IPS-18c (cell line): ENCODE measurements at regions not wholly inside any gene's neighbourhood (a gene's known extent, or its start where the extent isn't known, plus 50 kb on each side); places are given as distances from the start of the nearest gene placed in this dataset.

Experiments used
- H3K4me3 ChIP-seq: 2 replicates; pipeline ENCODE4 v1.7.0; 2013; ENCODE audit warnings: low read depth, mild to moderate bottlenecking, low read length, moderate library complexity; ENCODE audit not compliant: insufficient read depth
- H3K9me3 ChIP-seq: one replicate; pipeline ENCODE4 v1.6.1; 2013; ENCODE audit warnings: mild to moderate bottlenecking, low read length, moderate library complexity; ENCODE audit not compliant: control insufficient read depth, insufficient read depth

GRCh38 chr4:120454788-120455187 lies 388.1 kb upstream of the MAD2L1 start:
- Histone ChIP-seq H3K4me3 (no peak overlapping the region), H3K9me3 (no peaks in the 10 kb centered on the region)

- no peak overlapping the region for H3K4me3 ChIP-seq
- H3K9me3 ChIP-seq, result no peaks in the 10 kb centered on the region
These were observed 385.9 kb upstream of the MAD2L1 start for GRCh38 chr4:120452536-120452935.

GRCh38 chr4:120452001-120452400 lies 385.4 kb upstream of the MAD2L1 start:
- Histone ChIP-seq H3K9me3 (no peaks in the 10 kb centered on the region), H3K4me3 (no peak overlapping the region)

GRCh38 chr4:120447774-120448173 lies 381.1 kb upstream of the MAD2L1 start:
- no peak overlapping the region for H3K4me3 ChIP-seq
- no peaks in the 10 kb centered on the region for H3K9me3 ChIP-seq

- H3K4me3 ChIP-seq, result no peak overlapping the region
- H3K9me3 ChIP-seq, result no peaks in the 10 kb centered on the region
These were observed 379.5 kb upstream of the MAD2L1 start for GRCh38 chr4:120446051-120446567.

DNA sequence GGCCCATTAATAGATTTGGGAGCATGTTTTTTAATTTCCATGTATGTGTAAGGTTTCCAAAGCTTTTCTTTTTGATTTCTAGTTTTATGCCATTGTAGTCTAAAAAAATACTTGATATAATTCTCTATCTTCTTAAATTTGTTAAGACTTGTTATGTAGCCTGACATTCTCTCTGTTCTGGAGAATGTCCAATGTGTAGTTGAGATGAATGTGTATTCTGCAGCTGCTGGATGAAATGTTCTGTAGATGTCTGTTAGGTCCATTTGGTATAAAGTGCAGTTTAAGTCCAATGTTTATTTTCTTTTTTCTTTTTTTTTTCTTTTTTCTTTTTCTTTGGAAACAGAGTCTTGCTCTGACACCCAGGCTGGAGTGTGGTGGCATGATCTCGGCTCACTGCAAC lies 378.5 kb upstream of the MAD2L1 start:
- H3K4me3 ChIP-seq, result no peak overlapping the region

GRCh38 chr4:120443116-120443515 lies 376.5 kb upstream of the MAD2L1 start:
- no peak overlapping the region for H3K4me3 ChIP-seq

More for the DNA sequence above, 378.5 kb upstream of the MAD2L1 start:
- H3K9me3 ChIP-seq, result no peaks in the 10 kb centered on the region

DNA sequence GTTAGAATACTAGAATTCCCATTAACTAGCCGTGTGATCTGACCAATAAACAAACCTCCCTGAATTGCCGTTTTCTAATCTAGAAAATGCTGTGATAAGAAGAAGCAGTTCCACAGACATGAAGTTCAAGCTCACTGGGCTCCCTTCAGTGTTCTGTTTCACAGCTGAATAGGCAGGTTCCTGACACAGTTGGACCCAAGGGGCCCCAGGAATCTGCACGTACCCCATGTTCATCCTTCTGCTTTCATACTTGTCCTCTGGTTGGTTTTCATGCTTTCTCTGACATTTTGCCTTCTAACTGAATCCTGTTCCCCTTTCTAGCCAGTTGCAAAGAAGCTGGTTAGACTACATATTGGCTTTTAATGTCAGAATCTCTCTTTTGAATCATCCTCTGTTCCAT lies 374.1 kb upstream of the MAD2L1 start:
- H3K9me3 ChIP-seq, result no peaks in the 10 kb centered on the region
- H3K4me3 ChIP-seq, result no peak overlapping the region

More at GRCh38 chr4:120443116-120443515, 376.5 kb upstream of the MAD2L1 start:
- H3K9me3 ChIP-seq, result no peaks in the 10 kb centered on the region

DNA sequence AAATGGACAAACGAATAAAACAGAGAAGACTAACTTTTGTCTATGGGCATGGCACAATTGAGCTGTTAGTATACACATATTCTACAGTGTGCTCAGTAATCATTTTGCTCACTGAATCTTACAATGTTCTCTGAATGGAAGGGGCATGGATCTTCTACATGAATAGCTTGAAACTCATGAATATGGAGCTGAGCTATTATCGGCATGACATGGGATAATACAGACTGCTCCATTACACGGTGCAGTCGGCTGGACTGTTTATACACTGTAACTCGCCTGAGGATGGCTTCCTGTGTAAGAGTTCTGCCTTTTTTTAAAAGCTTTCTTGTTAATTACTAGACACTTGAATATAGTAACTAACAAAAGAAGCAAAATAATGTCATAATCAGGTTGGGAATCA lies 368.5 kb upstream of the MAD2L1 start:
- no peaks in the 10 kb centered on the region for H3K9me3 ChIP-seq
- no peak overlapping the region for H3K4me3 ChIP-seq

GRCh38 chr4:120434756-120435155 lies 368.1 kb upstream of the MAD2L1 start:
- Histone ChIP-seq H3K4me3 (no peak overlapping the region), H3K9me3 (no peaks in the 10 kb centered on the region)

DNA sequence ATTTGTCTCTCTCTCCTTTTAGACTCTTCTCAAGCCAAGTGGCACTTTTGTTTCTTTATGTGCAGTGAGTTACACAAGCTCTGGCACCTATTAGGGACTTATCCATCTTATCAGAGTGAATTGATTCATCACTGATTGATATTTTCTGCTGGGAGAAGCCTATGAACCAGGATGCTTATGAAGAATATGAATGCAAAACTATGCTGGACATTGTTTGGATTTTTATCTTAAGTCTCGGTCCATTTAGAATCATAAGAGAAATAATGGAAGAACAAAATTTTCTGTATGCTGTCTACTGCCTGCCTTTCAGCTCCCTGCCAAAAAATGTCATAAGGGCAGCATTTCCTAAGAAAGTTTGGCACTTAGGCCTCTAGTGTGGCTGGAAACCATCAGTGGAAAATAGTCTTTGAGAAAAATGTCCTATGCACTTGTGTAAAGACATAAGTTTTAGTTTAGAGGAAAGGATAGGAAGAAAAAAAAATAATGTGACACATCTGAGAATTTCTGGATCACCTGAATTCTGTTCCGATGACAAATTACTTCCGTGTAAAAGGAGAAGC lies 365.7 kb upstream of the MAD2L1 start:
- no peaks in the 10 kb centered on the region for H3K9me3 ChIP-seq
- H3K4me3 ChIP-seq, result no peak overlapping the region

- no peak overlapping the region for H3K4me3 ChIP-seq
- no peaks in the 10 kb centered on the region for H3K9me3 ChIP-seq
These were observed 364.5 kb upstream of the MAD2L1 start for GRCh38 chr4:120431180-120431579.

- H3K9me3 ChIP-seq, result peaks cover 5% of the 10 kb centered on the region
- H3K4me3 ChIP-seq, result no peak overlapping the region
These were observed 351.5 kb upstream of the MAD2L1 start for GRCh38 chr4:120418146-120418545.

GRCh38 chr4:120415896-120416295 lies 349.2 kb upstream of the MAD2L1 start:
- H3K4me3 ChIP-seq, result no peak overlapping the region
- H3K9me3 ChIP-seq, result peaks cover 5% of the 10 kb centered on the region

GRCh38 chr4:120406960-120407359 lies 340.3 kb upstream of the MAD2L1 start:
- H3K9me3 ChIP-seq, result no peaks in the 10 kb centered on the region

GRCh38 chr4:120403296-120403695 lies 336.6 kb upstream of the MAD2L1 start:
- Histone ChIP-seq H3K9me3 (no peaks in the 10 kb centered on the region), H3K4me3 (no peak overlapping the region)

More at GRCh38 chr4:120406960-120407359, 340.3 kb upstream of the MAD2L1 start:
- no peak overlapping the region for H3K4me3 ChIP-seq

DNA sequence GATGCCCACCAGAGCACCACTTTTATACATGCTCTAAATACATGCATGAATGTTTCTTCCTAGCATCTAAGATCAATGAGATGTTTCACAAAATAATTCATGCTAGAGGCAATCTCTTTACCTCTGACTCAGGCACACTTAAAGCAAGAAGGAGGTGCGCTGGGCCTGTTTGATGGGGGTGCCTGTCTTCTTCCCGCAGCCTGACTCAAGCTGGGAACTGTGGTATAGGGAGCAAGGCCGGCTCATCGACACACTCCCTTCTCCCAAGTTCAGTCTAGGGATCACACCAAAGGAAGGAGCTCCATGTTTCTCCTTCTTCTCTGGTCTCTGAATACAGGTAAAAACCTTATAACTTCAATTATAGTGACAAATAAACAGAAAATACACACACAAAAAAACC lies 333.8 kb upstream of the MAD2L1 start:
- H3K4me3 ChIP-seq, result no peak overlapping the region

GRCh38 chr4:120399826-120400225 lies 333.2 kb upstream of the MAD2L1 start:
- no peak overlapping the region for H3K4me3 ChIP-seq
- no peaks in the 10 kb centered on the region for H3K9me3 ChIP-seq

More for the DNA sequence above, 333.8 kb upstream of the MAD2L1 start:
- H3K9me3 ChIP-seq, result no peaks in the 10 kb centered on the region

GRCh38 chr4:120395746-120396145 lies 329.1 kb upstream of the MAD2L1 start:
- H3K4me3 ChIP-seq, result no peak overlapping the region

More at GRCh38 chr4:120395746-120396145, 329.1 kb upstream of the MAD2L1 start:
- H3K9me3 ChIP-seq, result no peaks in the 10 kb centered on the region
